ENCODE measurements at regions not wholly inside any gene's neighbourhood (a gene's known extent, or its start where the extent isn't known, plus 50 kb on each side); places are given as distances from the start of the nearest gene placed in this dataset.

DNA sequence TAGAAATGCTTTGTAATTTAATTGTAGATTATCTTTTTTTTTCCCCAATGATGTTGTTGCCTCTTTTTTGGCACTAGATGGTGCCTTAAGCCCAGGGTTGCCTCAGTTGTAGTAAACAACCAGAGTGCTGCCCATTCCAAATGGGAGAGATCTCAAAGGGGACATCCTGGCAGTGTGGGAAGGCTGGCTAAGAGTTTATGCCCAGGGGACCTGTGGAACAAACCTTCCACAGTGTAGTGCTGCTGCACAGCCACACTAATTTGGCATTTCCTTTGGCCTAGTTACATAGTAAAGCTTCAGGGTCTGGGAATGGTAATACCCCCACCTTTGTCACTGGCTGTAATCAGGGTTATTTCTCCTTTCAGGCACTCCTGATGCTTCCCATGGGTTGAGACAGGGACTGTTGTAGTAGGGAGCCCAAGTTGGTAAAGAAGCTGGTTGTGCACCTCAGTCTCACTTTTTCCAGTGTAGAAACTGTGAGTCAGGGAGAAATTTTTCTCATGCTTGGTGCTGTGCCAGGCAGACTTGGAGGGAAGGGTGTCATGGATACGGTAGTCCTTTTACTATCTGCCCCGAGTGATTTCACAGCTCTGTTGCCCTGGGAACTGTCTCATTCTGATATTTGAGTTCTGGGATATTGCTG lies 177.8 kb upstream of the ECI2 start:
- no peak for DNase-seq

GRCh38 chr6:4311976-4312860 lies 176.8 kb upstream of the ECI2 start:
- no peak for DNase-seq

DNA sequence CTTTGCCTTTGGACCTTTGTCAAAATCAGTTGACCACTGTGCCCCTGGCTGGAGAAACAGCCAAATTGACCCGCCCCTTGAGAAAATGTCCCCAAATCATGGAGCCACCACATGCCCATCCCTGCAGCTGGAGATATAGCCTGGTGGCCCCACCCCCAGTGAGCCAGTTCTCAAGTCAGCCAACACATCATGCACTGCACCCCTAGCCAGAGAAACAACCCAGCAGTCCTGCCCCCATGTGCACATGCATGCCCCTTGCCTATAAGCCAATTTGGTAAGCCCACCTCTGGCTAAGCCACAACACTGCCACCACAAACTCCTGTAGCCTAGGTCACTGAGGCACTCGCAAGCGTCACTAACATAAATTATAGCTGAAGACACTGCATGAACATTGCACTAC lies 174.2 kb upstream of the ECI2 start:
- DNase-seq: no peak

- DNase-seq: no peak
Observed at GRCh38 chr6:4308364-4308763, 173.0 kb upstream of the ECI2 start.

DNA sequence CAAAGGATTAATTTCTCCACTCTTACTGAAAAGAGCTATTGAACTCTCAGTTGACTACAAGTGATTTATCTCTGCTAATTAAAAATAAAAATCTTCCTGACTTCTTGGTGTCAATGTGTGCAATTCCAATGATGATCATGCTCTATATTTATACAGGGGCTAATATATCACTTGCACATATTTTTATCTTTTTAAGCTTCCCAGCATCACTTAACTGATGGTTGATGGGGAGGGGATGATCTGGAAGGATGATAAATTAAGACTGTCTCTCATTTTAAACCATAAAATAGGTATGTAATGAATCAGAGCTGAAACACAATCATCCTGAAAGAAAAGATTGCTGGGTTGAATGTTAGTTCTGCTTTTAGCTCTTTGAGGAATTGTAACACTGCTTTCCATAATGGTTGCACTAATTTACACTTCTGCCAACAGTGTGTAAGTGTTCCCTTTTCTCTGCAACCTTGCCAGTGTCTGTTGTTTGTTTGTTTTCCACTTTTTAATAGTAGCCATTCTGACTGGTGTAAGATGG lies 169.6 kb upstream of the ECI2 start:
- DNase-seq: no peak

DNA sequence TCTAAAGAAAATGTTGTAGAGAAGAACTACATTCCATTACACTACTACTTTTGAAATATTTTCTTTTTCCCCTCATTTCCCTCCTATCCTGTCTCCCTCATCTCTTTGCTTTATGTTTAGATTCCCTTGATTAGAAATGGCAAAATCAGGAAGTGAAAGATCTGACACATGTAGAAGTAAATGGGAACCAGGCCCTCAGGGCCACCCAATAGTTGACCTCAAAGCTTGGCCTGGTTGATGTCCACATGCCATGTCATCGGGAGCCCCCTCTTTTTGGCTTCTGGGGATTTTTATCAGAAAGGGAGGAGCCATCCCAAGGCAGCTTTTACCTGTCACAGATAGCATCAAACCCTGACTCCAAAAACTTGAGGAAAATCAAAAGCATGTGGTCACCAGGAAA lies 168.3 kb upstream of the ECI2 start:
- no peak for DNase-seq

GRCh38 chr6:4302524-4302923 lies 167.1 kb upstream of the ECI2 start:
- DNase-seq: no peak

GRCh38 chr6:4301871-4302270 lies 166.5 kb upstream of the ECI2 start:
- no peak for DNase-seq

DNA sequence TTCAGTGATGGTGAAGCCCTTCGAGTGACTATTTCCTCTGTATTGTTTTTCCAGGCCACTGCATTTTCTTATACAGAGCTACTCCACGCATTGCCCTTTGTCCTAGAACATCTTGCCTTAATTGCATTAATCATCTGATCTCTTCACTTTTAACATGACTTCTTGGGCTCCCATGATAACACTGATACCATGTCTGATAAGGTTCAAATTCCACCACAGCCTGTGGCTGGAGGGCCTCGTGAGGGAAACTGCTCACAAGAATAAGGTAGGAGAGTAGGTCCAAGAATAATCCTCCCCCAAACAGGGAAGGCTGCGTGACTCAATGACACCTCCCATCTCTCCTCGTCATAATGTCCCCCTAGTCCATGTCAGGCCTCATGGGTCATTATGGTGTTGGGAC lies 165.5 kb upstream of the ECI2 start:
- no peak for DNase-seq

- DNase-seq: no peak
Observed at GRCh38 chr6:4299476-4299875, 164.1 kb upstream of the ECI2 start.

GRCh38 chr6:4297348-4297747 lies 162.0 kb upstream of the ECI2 start:
- DNase-seq: no peak

- no peak for DNase-seq
Observed at GRCh38 chr6:4296552-4296951, 161.2 kb upstream of the ECI2 start.

DNA sequence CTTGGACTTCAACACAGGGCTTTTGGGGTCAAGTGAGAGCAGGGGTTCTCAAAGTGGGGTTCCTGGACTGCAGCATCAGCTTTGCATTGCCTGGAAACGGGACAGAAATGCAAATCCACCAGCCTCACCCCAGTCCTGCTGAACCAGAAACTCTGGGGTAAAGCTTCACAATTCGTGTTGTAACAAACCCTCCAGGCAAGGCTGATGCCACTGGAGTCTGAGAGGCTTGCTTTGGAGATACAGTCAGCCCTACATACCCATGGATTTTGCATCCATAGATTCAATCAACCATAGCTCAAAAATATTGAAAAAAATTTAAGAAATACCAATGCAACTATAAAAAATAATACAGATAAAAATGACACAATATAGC lies 160.4 kb upstream of the ECI2 start:
- DNase-seq: no peak

DNA sequence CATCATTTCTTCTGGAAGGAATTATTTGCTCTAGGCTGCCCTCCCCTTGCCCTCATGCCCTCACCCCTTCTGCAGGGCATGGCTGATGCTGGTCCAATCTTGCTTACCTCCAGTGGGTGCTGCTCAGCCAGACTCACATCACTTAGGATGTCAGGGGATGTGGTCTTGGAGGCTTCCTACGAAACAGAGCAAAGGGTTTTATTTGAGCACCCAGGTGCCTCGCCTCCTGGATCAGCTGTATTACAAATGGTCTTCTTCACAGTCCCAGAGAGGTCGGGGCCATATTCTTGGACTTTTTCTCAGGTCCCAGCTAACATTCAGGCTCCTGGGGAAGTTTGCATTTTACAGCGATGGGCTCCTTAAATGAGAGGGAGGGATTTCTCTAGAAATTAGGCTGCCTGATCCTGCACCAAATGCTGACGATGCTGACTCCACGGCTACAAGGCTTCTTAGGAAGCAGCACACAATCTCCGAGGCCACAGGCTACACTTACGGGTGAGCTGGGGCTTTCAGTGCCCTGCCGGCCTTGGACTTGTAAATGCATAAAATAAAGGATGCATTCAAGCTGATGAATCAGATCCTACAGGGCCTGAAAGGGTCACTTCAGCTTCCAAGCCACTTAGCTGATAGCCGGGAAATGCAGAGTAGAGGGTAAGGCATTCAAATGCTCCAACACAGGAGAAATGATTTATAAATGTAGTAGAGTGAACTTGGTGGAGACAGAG lies 159.8 kb upstream of the ECI2 start:
- DNase-seq: no peak

- DNase-seq: no peak
Observed at GRCh38 chr6:4294636-4295035, 159.3 kb upstream of the ECI2 start.

GRCh38 chr6:4291453-4292403 lies 156.4 kb upstream of the ECI2 start:
- no peak for DNase-seq

DNA sequence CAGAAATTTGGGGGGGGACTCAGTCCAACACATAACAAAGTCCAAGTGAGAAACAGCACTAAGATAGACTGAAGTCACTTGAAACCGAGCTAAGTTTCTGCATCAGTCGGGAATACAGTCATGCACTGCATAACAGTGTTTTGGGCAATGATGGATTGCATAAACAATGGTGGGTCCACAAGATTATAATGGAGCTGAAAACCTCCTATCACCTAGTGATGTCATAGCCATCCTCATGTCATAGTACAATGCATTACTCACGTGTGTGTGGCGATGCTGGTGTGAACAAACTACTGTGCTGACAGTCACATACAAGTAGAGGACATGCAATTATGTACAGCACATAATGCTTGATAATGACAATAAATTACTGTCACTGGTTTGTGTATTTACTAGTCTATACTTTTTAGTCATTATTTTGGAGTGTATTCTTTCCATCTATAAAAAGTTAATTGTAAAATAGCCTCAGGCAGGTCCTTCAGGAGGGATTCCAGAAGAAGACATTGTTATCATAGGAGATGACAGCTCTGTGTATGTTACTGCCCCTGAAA lies 154.5 kb upstream of the ECI2 start:
- no peak for DNase-seq

DNA sequence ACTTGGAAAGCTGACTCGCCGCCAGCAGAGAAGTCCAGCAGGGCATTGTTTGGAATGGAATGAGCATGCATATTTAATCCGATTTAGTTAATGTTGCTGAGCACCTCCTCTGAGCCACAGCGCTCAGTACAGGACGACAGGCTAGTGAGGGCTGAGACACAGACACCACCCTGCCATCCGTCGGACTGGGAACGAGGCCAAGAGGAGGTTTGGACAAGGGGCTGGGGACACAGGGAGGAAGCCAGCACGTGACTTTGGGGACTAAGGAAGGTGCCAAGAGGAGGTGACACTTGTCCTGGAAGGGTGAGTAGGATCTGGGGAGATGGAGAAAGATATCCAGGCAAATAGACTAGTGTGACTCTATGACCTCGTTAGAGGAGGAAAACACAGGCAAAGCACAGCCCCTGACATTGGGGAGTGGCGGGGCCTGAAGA lies 152.5 kb upstream of the ECI2 start:
- DNase-seq: no peak

- no peak for DNase-seq
Observed at GRCh38 chr6:4287372-4287771, 152.0 kb upstream of the ECI2 start.

DNA sequence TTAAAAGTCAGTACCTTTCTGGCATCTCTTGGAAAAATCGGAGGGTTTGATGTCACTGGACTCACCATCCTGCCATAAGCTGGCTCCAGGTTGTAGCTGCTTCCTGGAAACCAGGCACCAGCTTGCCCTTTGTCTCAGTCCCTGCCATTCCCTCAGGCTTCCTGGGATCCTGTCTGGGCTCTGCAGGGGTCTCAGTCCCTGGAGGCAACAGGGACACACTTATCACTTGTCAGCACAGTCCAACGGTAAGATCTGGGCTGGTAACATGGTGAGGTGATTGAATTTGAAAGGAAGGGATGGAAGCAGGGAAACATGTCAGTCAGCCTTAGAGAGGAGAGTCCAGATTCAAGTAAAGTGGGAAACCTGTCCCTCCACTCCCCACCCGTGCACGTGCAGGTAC lies 147.6 kb upstream of the ECI2 start:
- no peak for DNase-seq

DNA sequence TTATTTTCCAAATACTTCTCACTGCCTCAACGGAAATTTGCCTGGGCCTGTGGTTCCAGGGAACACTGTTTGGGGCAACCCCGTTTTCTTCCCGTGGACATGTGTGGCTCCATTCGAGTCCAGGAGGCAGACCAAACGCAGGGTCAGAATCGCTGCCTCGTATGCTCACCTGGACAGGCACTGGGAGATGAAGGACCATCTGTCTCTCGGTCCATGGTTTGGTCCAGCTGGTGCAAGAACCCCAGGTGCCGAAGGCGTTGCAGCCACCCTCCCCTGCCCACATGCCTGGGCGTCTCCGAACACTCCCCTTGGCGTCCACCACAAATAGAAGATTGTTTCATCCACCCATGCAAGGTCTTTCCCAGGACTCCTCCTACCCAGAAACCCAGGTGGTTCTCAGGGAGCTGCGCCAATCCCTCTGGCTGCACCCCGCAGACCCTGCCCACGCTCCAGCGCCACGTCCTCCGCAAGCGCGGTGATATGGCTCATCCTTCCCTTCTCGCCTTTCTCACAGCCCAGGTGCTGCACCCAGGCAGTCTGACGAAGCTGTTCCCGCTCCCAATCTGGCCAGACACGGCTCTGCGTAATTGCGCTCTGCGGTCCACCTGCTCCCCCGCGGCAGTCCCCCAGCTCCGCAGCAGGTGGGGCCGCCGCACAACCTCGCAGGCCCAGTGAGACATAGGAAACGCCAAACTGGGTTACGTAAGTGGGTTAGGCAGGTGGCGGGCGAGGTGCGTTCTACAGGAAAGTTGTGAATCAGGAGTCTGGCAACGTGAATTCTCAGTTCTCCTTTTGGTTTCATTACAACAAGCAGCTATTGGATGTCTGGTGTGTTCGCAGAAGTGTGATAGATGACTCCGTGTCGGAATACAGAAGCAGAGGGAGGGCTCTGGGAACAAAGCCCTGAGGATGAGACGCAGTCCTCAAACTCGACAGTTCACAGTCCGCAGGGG lies 146.2 kb upstream of the ECI2 start:
- no peak for DNase-seq

Measured in NCI-H1694 treated with DMSO at 0.1 percent for 48 hours (cell line).